HEK293T (cell line): ENCODE measurements at regions not wholly inside any gene's neighbourhood (a gene's known extent, or its start where the extent isn't known, plus 50 kb on each side); places are given as distances from the start of the nearest gene placed in this dataset.
"Not testable (repeated sequence)": the region's sequence is repeated elsewhere in the genome, so short reads cannot be mapped to it uniquely, and the experiment has no call there.

Experiments used
- BHLHE40 ChIP-seq: fragments of 450-650 bp; IDR thresholded peaks from 2 replicates; pipeline ENCODE4 v1.6.1; 2016; ENCODE audit warnings: mild to moderate bottlenecking, moderate library complexity, borderline replicate concordance
- FOXK2 ChIP-seq: fragments of 450-650 bp; IDR thresholded peaks from 2 replicates; pipeline ENCODE4 v1.6.1; 2016; ENCODE audit warnings: mild to moderate bottlenecking
- FOXM1 ChIP-seq: fragments of 450-650 bp; IDR thresholded peaks from 2 replicates; pipeline ENCODE4 v1.6.1; 2017; ENCODE audit warnings: mild to moderate bottlenecking, borderline replicate concordance
- LEF1 ChIP-seq: fragments of 450-650 bp; IDR thresholded peaks from 2 replicates; pipeline ENCODE4 v1.6.1; 2017; ENCODE audit warnings: mild to moderate bottlenecking, borderline replicate concordance
- NFRKB ChIP-seq: fragments of 450-650 bp; IDR thresholded peaks from 2 replicates; pipeline ENCODE4 v1.6.1; 2016; ENCODE audit warnings: mild to moderate bottlenecking, moderate library complexity
- SP1 ChIP-seq: fragments of 450-650 bp; IDR thresholded peaks from 2 replicates; pipeline ENCODE4 v1.6.1; 2017
- SUZ12 ChIP-seq: fragments of 450-650 bp; IDR thresholded peaks from 2 replicates; pipeline ENCODE4 v1.6.1; 2016; ENCODE audit warnings: mild to moderate bottlenecking
- TARDBP ChIP-seq: fragments of 450-650 bp; IDR thresholded peaks from 2 replicates; pipeline ENCODE4 v1.6.1; 2016
- TF ChIP-seq, protein P1 (sequence below): fragments of 450-650 bp; IDR thresholded peaks from 2 replicates; pipeline ENCODE4 v1.6.1; 2016

DNA sequence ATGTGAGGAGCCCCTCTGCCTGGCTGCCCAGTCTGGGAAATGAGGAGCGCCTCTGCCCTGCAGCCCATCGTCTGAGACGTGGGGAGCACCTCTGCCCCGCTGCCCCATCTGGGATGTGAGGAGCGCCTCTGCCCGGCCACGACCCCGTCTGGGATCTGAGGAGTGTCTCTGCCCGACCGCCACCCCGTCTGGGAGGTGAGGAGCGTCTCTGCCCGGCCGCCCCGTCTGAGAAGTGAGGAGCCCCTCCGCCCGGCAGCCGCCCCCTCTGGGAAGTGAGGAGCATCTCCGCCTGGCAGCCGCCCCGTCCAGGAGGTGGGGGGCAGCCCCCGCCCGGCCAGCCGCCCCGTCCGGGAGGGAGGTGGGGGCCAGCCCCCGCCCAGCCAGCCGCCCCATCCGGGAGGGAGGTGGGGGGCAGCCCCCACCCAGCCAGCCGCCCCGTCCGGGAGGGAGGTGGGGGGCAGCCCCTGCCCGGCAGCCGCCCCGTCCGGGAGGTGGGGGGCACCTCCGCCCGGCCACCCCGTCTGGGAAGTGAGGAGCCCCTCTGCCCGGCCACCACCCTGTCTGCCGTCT is 238.1 kb downstream of the FNDC1 start:
- TF ChIP-seq NFRKB, SUZ12, LEF1, FOXK2, BHLHE40, SP1, FOXM1, TARDBP: not testable (repeated sequence)
- TF ChIP-seq, protein P1, sequence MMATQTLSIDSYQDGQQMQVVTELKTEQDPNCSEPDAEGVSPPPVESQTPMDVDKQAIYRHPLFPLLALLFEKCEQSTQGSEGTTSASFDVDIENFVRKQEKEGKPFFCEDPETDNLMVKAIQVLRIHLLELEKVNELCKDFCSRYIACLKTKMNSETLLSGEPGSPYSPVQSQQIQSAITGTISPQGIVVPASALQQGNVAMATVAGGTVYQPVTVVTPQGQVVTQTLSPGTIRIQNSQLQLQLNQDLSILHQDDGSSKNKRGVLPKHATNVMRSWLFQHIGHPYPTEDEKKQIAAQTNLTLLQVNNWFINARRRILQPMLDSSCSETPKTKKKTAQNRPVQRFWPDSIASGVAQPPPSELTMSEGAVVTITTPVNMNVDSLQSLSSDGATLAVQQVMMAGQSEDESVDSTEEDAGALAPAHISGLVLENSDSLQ, result not testable (repeated sequence)
